NB4 (cell line): ENCODE measurements at regions not wholly inside any gene's neighbourhood (a gene's known extent, or its start where the extent isn't known, plus 50 kb on each side); places are given as distances from the start of the nearest gene placed in this dataset.

Experiments used
- MYC ChIP-seq: IDR thresholded peaks from 2 replicates; pipeline ENCODE4 v1.6.1; 2011; ENCODE audit warnings: low read depth, low read length
- POLR2A ChIP-seq: IDR thresholded peaks from 2 replicates; pipeline ENCODE4 v1.6.1; 2011; ENCODE audit warnings: mild to moderate bottlenecking; ENCODE audit not compliant: insufficient read length; ENCODE audit errors: extremely low read depth

- TF ChIP-seq POLR2A: no peak
- no peak for TF ChIP-seq MYC
Measured at GRCh38 chr1:5272325-5272724, 617.9 kb downstream of the AJAP1 start.
